ENCODE measurements at regions not wholly inside any gene's neighbourhood (a gene's known extent, or its start where the extent isn't known, plus 50 kb on each side); places are given as distances from the start of the nearest gene placed in this dataset.

- no peak for TF ChIP-seq CTCF (IDR thresholded peaks at IDR 0.05)
- no peak for TF ChIP-seq EP300 (IDR thresholded peaks at IDR 0.05)
- no peak for TF ChIP-seq POLR2A (IDR thresholded peaks at IDR 0.05)
Measured at GRCh38 chr13:58298556-58299135, 667.1 kb downstream of the PCDH17 start.

All from upper lobe of left lung (tissue), 4 donors.